ENCODE measurements at regions not wholly inside any gene's neighbourhood (a gene's known extent, or its start where the extent isn't known, plus 50 kb on each side); places are given as distances from the start of the nearest gene placed in this dataset.

- TF ChIP-seq CTCF (IDR thresholded peaks at IDR 0.05) (no peak), POLR2A (IDR thresholded peaks at IDR 0.05) (no peak)
Measured at GRCh38 chr2:19806131-19806530, 95.7 kb downstream of the TTC32 start.
